C4-2B (cell line): ENCODE measurements at regions not wholly inside any gene's neighbourhood (a gene's known extent, or its start where the extent isn't known, plus 50 kb on each side); places are given as distances from the start of the nearest gene placed in this dataset.

ENCODE experiments used
- CTCF ChIP-seq: fragments of 450-650 bp; conservative IDR thresholded peaks from 2 replicates; pipeline ENCODE4 v1.5.1; 2017; ENCODE audit warnings: mild to moderate bottlenecking
- ZFX ChIP-seq: fragments of 450-650 bp; IDR thresholded peaks from 2 replicates; pipeline ENCODE4 v1.6.1; 2017

- no peak for TF ChIP-seq CTCF
- no peak for TF ChIP-seq ZFX
Measured at GRCh38 chr21:32889596-32889995, 118.0 kb upstream of the PAXBP1 start.
